ENCODE measurements at regions not wholly inside any gene's neighbourhood (a gene's known extent, or its start where the extent isn't known, plus 50 kb on each side); places are given as distances from the start of the nearest gene placed in this dataset.
"Not testable (repeated sequence)": the region's sequence is repeated elsewhere in the genome, so short reads cannot be mapped to it uniquely, and the experiment has no call there.

DNA sequence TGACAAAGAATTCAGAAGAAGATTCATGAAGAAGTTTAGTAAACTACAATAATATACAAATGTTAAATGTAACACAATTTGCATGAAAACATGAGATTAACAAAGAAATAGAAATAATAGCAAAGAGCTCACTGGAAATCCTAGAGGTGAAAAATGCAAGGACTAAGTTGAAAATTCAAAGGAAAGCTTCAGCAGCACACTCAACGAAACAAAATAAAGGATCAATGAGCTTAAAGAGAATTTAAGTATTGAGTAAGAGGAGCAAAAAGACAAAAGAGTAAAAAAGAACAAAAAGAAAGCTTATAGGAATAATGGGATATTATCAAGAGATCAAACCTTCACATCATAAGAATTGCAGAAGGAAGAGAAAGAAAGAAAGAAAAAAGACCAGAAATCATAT, 583.8 kb upstream of the NECTIN3 start:
- DNase-seq = no peak

DNA sequence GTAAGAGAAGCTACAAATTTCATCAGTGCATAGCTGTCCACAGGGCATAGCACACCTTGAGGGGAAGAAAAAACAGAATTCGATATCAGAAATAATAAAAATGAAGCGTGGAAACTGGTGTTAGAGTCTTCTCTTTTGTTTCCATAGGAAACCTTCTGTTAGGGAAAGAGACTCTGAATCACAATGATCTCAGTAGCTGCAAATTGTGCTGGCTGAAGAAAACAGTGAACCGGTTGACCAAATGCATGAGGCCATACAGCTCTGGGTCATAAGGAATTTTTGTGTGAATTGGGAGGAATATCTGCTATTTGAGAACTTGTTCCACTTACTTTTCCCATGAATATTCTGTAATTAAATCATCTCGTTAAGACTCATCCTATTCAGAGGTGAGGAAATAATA, 580.2 kb upstream of the NECTIN3 start:
- no peak for DNase-seq

DNA sequence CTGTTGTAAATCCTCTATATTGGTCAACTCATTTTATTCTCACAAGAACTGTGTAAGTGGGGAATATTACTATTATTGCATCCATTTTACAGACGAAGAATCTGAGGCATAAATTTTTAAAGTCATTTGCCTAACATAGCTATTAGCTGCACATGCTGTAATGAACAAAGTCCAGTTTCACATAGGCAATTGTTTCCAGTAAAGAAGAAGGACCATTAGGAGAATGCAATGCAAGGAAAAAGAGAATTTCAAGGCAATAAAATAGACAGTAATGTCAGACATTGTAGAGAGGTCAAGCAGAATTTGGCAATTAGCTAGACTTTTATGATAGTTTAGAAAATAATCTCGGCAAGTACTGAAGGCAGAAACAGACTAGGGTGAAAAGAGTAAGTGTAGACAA, 578.7 kb upstream of the NECTIN3 start:
- no peak for DNase-seq

DNA sequence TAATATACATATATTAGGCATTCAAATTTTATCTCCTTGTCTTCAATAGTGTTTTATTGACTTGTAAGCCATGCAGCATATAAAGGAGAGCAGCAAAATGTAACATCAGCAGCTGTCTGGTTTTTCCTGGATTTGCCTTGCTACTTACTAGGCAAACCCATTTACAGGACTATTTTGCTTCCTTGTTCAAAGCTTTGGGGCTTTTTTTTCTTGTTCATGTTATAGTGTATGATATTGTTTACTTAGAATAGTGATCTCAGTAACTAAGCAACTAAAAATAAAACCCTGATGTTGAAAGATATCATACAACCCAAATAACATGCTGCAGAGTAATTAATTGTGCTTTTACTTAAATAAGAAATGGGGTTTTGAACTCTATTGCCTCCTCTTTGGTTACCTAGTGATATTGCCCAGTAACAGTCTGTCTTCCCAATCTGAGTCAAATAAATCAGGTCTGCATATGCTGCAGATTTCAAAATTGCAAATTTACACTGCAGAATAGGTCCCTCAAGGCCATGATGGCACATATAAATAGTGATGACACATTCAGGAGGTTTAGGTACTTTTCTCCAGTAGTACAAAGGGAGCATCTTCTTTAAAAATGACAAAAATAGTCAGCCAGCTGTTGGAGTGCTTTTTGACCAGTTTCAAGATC, 578.1 kb upstream of the NECTIN3 start:
- DNase-seq = no peak

- no peak for DNase-seq
These were observed 577.5 kb upstream of the NECTIN3 start for GRCh38 chr3:110494093-110494490.

- no peak for DNase-seq
These were observed 576.9 kb upstream of the NECTIN3 start for GRCh38 chr3:110494728-110495127.

DNA sequence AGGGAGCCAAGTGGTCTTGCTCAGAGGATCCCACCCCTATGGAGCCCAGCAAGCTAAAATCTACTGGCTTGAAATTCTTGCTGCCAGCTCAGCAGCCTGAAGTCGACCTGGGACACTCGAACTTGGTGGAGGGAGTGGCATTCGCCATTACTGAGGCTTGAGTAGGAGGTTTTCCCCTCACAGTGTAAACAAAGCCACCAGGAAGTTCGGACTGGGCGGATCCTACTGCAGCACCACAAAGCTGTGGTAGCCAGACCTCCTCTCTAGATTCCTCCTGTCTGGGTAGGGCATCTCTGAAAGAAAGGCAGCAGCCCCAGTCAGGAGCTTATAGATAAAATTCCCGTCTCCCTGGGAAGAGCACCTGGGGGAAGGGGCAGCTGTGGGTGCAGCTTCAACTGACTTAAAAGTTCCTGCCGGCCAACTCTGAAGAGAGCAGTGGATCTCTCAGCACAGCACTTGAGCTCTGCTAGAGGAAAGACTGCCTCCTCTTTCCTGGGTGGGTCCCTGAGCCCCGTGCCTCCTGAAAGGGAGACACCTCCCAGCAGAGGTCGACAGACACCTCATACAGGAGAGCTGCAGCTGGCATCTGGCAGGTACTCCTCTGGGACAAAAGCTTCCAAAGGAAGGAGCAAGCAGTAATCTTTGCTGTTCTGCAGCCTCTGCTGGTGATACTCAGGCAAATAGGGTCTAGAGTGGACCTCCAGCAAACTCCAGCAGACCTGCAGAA, 576.3 kb upstream of the NECTIN3 start:
- DNase-seq = no peak

GRCh38 chr3:110504401-110504800, 567.2 kb upstream of the NECTIN3 start:
- DNase-seq = no peak

DNA sequence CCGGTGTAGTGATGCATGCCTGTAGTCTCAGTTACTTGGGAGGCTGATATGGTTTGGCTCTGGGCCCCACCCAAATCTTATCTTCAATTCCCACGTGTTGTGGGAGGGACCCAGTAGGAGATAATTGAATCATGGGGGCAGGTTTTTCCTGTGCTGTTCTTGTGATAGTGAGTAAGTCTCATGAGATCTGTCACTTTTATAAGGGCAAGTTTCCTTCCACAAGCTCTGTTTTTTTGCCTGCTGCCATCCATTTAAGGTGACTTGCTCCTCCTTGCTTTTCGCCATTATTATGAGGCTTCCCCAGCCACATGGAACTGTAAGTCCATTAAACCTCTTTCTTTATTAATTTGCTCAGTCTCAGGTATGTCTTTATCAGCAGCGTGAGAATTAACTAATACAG, 566.7 kb upstream of the NECTIN3 start:
- DNase-seq = no peak

DNA sequence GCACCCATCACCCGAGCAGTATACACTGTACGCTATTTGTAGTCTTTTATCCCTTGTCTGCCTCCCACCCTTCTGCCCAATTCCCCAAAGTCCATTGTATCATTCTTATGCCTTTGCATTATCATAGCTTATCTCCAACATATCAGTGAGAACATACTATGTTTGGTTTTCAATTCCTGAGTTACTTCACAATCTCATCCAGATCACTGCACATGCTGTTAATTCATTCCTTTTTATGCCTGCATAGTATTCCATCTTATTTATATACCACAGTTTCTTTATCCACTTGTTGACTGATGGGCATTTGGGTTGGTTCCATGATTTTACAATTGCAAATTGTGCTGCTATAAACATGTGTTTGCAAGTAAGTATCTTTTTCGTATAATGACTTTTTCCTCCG, 564.7 kb upstream of the NECTIN3 start:
- DNase-seq = no peak

DNA sequence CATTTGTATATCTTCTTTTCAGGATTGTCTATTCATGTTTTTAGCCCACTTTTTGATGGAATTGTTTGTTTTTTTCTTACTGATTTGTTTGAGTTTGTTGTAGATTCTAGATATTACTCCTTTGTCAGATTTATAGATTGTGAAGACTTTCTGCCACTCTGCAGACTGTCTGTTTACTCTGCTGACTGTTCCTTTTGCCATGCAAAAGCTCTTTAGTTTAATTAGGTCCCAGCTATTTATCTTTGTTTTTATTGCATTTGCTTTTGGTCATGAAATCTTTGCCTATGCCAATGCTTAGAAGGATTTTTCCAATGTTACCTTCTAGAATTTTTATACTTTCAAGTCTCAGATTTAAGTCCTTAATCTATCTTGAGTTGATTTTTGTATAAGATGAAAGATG, 564.0 kb upstream of the NECTIN3 start:
- not testable (repeated sequence) for DNase-seq

GRCh38 chr3:110512961-110513360, 558.7 kb upstream of the NECTIN3 start:
- no peak for DNase-seq

DNA sequence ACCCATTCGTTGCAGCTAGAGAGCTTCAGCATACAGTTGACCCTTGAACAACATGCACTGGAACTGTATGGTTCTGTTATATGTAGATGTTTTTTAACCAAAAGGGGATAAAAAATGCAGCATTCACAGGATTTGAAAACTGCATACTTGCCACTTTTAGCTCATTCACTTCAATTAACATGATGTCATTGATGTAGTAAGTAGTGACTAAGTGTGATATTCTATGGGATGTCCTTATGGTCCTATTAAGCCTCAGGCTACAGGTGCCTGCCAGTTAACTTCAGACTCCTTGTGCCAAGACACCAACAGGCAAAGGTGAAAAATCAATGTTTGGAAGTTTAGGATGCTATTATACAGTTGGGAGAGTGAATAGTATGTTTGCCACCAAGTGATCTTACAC, 553.6 kb upstream of the NECTIN3 start:
- no peak for DNase-seq

DNA sequence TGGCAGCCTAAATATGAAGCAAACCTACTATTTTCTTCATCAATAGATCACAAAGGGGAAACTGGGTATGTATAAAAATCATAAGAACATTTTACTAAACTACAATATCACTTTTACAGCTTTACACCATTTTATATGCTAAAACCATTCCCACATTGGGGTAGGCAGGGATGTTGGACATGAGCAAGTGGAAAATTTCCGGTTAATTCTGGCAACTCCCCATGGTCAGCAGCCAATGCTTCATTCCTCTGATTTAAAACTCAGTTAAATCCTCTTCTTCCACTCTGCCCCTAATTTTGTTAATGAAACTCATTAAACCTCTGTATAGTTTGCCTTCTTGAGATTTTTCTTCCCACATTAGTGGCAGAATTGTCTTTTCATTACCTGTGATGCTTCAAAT, 552.5 kb upstream of the NECTIN3 start:
- no peak for DNase-seq

- no peak for DNase-seq
These were observed 550.6 kb upstream of the NECTIN3 start for GRCh38 chr3:110521019-110521418.

- DNase-seq = not testable (repeated sequence)
These were observed 546.0 kb upstream of the NECTIN3 start for GRCh38 chr3:110525558-110526064.

DNA sequence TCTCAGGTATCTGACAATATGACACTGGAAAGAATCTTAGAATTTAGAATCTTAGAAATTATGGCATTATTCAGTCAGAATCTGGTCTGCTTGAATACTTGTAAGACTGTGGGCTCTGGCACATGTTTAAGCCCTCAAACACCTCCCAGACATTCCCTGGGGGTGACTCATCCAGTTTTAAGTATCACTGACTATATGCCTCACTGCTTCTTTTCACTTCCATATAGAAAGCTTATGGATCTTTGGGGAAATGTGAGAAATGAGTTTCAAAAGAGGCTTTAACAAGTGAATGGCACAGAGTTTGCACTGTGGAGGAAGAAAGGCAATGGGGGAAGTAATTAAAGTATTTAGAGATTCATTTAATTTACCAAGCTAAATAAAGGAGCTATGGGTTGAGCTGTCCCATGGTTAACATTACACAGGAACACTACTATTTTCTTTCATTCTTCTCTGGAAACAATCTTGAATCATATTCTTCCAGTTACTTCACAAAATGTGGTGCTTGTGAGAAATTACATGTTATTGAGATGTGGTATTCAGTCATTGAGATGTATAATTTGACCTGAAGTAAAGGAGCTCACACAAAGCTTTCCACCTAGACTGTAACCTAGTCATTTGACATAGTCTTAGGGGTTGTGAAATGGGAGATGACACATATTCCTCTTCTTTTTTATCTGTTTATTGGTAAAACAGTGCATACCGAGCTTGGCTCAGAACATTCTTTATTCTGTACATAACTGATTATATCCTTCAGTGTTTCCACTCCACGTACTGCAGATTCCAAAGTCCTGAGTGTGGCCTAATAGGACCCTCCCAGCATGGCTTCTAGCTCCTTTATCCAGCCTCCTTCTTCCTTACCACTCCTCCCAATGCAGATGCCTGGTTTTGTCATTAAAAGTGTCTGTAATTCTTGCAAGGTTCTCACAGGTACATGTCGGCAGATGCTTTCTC, 544.6 kb upstream of the NECTIN3 start:
- no peak for DNase-seq

GRCh38 chr3:110528305-110529121, 543.1 kb upstream of the NECTIN3 start:
- no peak for DNase-seq

DNA sequence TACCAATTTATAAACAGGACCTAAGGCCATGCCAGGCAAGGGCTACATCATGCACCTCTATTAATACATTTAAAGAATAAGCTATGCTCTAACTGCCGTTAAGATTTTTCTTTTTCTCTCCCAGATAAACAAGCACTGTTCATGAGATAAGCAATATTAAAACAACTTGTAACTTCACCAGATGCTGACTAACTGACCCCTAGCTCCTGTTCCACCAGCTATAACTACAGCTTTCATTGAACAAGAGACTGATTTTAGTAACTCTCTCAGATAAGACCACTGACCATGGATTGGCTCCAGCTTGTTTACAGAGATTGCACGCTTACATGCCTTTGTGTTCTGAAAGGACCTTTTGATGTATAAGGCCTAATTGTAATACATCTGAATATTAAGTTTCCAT, 540.7 kb upstream of the NECTIN3 start:
- no peak for DNase-seq

GRCh38 chr3:110533089-110533488, 538.5 kb upstream of the NECTIN3 start:
- DNase-seq = no peak

- DNase-seq = no peak
These were observed 529.0 kb upstream of the NECTIN3 start for GRCh38 chr3:110542552-110543150.

- no peak for DNase-seq
These were observed 526.9 kb upstream of the NECTIN3 start for GRCh38 chr3:110544730-110545129.

Measured in skin of body (tissue), 1 donor.